ENCODE measurements at regions not wholly inside any gene's neighbourhood (a gene's known extent, or its start where the extent isn't known, plus 50 kb on each side); places are given as distances from the start of the nearest gene placed in this dataset.
"Not testable (repeated sequence)": the region's sequence is repeated elsewhere in the genome, so short reads cannot be mapped to it uniquely, and the experiment has no call there.

GRCh38 chr16:29218171-29218570 is 188.3 kb downstream of the NPIPB11 start:
- TF ChIP-seq CTCF (conservative IDR thresholded peaks at IDR 0.05; ENCODE audit: low read length); EZH2phosphoT487 (IDR thresholded peaks at IDR 0.05; ENCODE audit: borderline replicate concordance): not testable (repeated sequence)

All from Loucy (cell line).